B cell (primary cell): ENCODE measurements at regions not wholly inside any gene's neighbourhood (a gene's known extent, or its start where the extent isn't known, plus 50 kb on each side); places are given as distances from the start of the nearest gene placed in this dataset.

Experiments
- ATAC-seq: fragments of 200-7000 bp; cut with Tn5 transposase; one replicate; pipeline ENCODE4 v1.10.0; 2021; ENCODE audit warnings: low read depth, mild to moderate bottlenecking, moderate number of reproducible peaks, moderate library complexity
- CTCF ChIA-PET: fragments of 350-600 bp; sonication (Branson Sonifier 250); formaldehyde crosslinking; loops from one replicate; lab custom pipeline; 2021; ENCODE audit warnings: antibody characterized with exemption, inconsistent platforms; lab: Charles Lee
- POLR2A ChIA-PET: fragments of 350-600 bp; sonication (Branson Sonifier 250); formaldehyde crosslinking; loops from one replicate; lab custom pipeline; 2021; ENCODE audit warnings: antibody characterized with exemption; lab: Charles Lee
- DNase-seq: peaks from one replicate; pipeline ENCODE4 v3.0.0; 2013
- H2AFZ ChIP-seq: 2 replicates; pipeline ENCODE4 v1.6.1; 2012; ENCODE audit warnings: mild to moderate bottlenecking, low read depth, low read length; ENCODE audit not compliant: insufficient read depth, poor library complexity, severe bottlenecking
- H3K27ac ChIP-seq, 2 donors: 1 replicate in 1 of 2; 2 replicates in 1 of 2; pipeline ENCODE4 v1.5.1; 2012 to 2013; ENCODE audit warnings: low read length in 2 of 2, mild to moderate bottlenecking in 2 of 2, moderate library complexity in 1 of 2
- H3K27me3 ChIP-seq, 4 experiments: fragments of 200-600 bp in 1 of 4; sonication (generic) in 1 of 4; replicated peaks in 1 of 4; 1 replicate in 2 of 4; 2 replicates in 2 of 4; pipeline versions ENCODE4 v1.6.1 to v1.7.0; 2013 to 2016; ENCODE audit warnings: low read length in 3 of 4, mild to moderate bottlenecking in 2 of 4, mixed read lengths in 1 of 4, moderate library complexity in 1 of 4; ENCODE audit not compliant: insufficient read depth in 4 of 4, control insufficient read depth in 3 of 4; ENCODE audit errors: control extremely low read depth in 1 of 4
- H3K36me3 ChIP-seq, 2 experiments: replicated peaks in 1 of 2; 1 replicate in 1 of 2; 2 replicates in 1 of 2; pipeline versions ENCODE4 v1.6.1 to v1.7.1; 2013; ENCODE audit warnings: low read length in 1 of 2; ENCODE audit not compliant: insufficient read depth in 2 of 2, control insufficient read depth in 1 of 2; ENCODE audit errors: control extremely low read depth in 1 of 2, extremely low read depth in 1 of 2
- H3K4me1 ChIP-seq, 2 donors: fragments of 200-600 bp in 1 of 2; sonication (generic) in 1 of 2; 1 replicate in 1 of 2; 2 replicates in 1 of 2; pipeline versions ENCODE4 v1.5.1 to v1.6.1; 2013 to 2017; ENCODE audit warnings: low read length in 2 of 2; ENCODE audit not compliant: control insufficient read depth in 2 of 2, insufficient read depth in 2 of 2
- H3K4me2 ChIP-seq: replicated peaks from 2 replicates; pipeline ENCODE3; 2012; ENCODE audit warnings: mild to moderate bottlenecking, low read depth, low read length; ENCODE audit not compliant: poor library complexity, severe bottlenecking
- H3K4me3 ChIP-seq, 5 experiments: fragments of 200-600 bp in 1 of 5; sonication (generic) in 1 of 5; 1 replicate in 3 of 5; 2 replicates in 2 of 5; pipeline versions ENCODE4 v1.5.1 to v1.7.0; 2011 to 2016; ENCODE audit warnings: low read length in 4 of 5, mild to moderate bottlenecking in 4 of 5, low read depth in 2 of 5, control low read depth in 1 of 5, moderate library complexity in 1 of 5; ENCODE audit not compliant: insufficient read depth in 1 of 5; ENCODE audit errors: control extremely low read depth in 1 of 5, extremely low read depth in 1 of 5
- H3K79me2 ChIP-seq: fragments of 200-600 bp; sonication (generic); one replicate; pipeline ENCODE4 v1.6.0; 2016; ENCODE audit warnings: low read length; ENCODE audit not compliant: control insufficient read depth, insufficient read depth
- H3K9ac ChIP-seq: fragments of 200-600 bp; sonication (generic); 2 replicates; pipeline ENCODE4 v1.6.1; 2017; ENCODE audit warnings: mild to moderate bottlenecking, low read length, moderate library complexity
- H3K9me3 ChIP-seq, 3 donors: one replicate each; pipeline versions ENCODE4 v1.6.1 to v1.7.1; 2013; ENCODE audit warnings: low read length in 2 of 3; ENCODE audit not compliant: control insufficient read depth in 2 of 3, insufficient read depth in 1 of 3; ENCODE audit errors: control extremely low read depth in 1 of 3
- H4K20me1 ChIP-seq: 2 replicates; pipeline ENCODE4 v1.6.0; 2012; ENCODE audit warnings: mild to moderate bottlenecking, low read length; ENCODE audit not compliant: insufficient read depth, control insufficient read depth, poor library complexity, severe bottlenecking
- H3K27ac Mint-ChIP-seq: one replicate; pipeline ENCODE4 v1.8.0; 2021; ENCODE audit warnings: mixed read lengths
- H3K27me3 Mint-ChIP-seq: one replicate; pipeline ENCODE4 v1.8.0; 2021; ENCODE audit warnings: mixed read lengths
- H3K4me1 Mint-ChIP-seq: one replicate; pipeline ENCODE4 v1.8.0; 2021; ENCODE audit warnings: mixed read lengths
- H3K4me3 Mint-ChIP-seq: one replicate; pipeline ENCODE4 v1.8.0; 2021; ENCODE audit warnings: mixed read lengths
- H3K9me3 Mint-ChIP-seq: one replicate; pipeline ENCODE4 v1.8.0; 2022; ENCODE audit warnings: mixed read lengths; ENCODE audit not compliant: insufficient read depth
- CTCF ChIP-seq: fragments of 200-600 bp; IDR thresholded peaks from one replicate; pipeline ENCODE4 v1.8.0; 2022; ENCODE audit warnings: antibody characterized with exemption, mild to moderate bottlenecking
- EZH2 ChIP-seq: IDR thresholded peaks from 2 replicates; pipeline ENCODE4 v1.6.1; 2012; ENCODE audit warnings: borderline replicate concordance, low read depth, mild to moderate bottlenecking, moderate library complexity, low read length; ENCODE audit not compliant: insufficient read depth, poor library complexity, severe bottlenecking
- WGBS: methylation state at CpG from one replicate; pipeline ENCODE4 v1.1.5; 2013; ENCODE audit warnings: missing lambda C conversion rate; ENCODE audit not compliant: insufficient coverage; 5-methylcytosine and 5-hydroxymethylcytosine counted together
- intact Hi-C: fragments of 100-400 bp; cut with micrococcal nuclease; formaldehyde crosslinking; loops from one replicate; pipeline ENCODE4 v1.10.0; 2022

DNA sequence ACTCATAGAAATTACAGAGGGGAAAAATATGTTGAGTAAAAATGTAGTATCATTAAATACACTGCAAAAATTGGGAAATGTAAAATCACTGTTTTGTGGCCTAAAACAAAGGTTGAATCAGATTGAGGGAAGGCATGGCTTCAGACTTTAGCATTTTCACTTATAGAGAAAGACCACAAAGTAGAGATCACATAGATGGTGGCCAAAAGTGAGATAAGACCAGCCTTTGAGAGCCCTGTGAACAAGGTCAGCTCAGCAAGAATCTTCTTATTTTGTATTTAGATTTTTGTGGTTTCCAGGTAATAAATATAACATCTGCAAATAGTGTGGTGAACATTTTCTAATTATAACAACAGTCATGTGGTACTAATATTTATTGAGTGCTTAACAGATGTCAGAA is 544.8 kb upstream of the DPPA4 start:
- Mint-ChIP-seq H3K27ac (no peak overlapping the region), H3K4me1 (no peaks in the 10 kb centered on the region), H3K27me3 (no peaks in the 10 kb centered on the region), H3K4me3 (no peak overlapping the region), H3K9me3 (peaks cover 5% of the 10 kb centered on the region)
- CTCF ChIA-PET: no interaction called here
- Histone ChIP-seq H3K9ac (no peak overlapping the region), H4K20me1 (no peaks in the 10 kb centered on the region), H3K27ac (no peak overlapping the region), H3K79me2 (no peaks in the 10 kb centered on the region), H3K4me3 (no peak overlapping the region), H3K9me3 (peaks cover 0 to 6% (median 0%) of the 10 kb centered on the region in 3 donors), H3K4me1 (no peaks in the 10 kb centered on the region), H2AFZ (no peak overlapping the region), H3K36me3 (no peaks in the 10 kb centered on the region), H3K4me2 (no peak overlapping the region), H3K27me3 (no peaks in the 10 kb centered on the region)
- TF ChIP-seq EZH2 (no peak), CTCF (no peak)
- ATAC-seq (no peak), DNase-seq (no peak)
- POLR2A ChIA-PET: no interaction called here
- intact Hi-C loops: no loop called here

GRCh38 chr3:109887293-109887692 is 549.9 kb upstream of the DPPA4 start:
- no peak overlapping the region for H3K4me3 Mint-ChIP-seq
- Histone ChIP-seq H3K27me3 (no peaks in the 10 kb centered on the region), H4K20me1 (no peaks in the 10 kb centered on the region), H3K79me2 (no peaks in the 10 kb centered on the region), H2AFZ (no peak overlapping the region), H3K9ac (no peak overlapping the region), H3K4me1 (no peaks in the 10 kb centered on the region), H3K36me3 (no peaks in the 10 kb centered on the region), H3K4me2 (no peak overlapping the region), H3K27ac (no peak overlapping the region), H3K4me3 (no peak overlapping the region), H3K9me3 (peaks cover 0 to 6% (median 0%) of the 10 kb centered on the region in 3 donors)
- H3K4me1 Mint-ChIP-seq: no peaks in the 10 kb centered on the region
- H3K9me3 Mint-ChIP-seq: peaks cover 5% of the 10 kb centered on the region
- ChIA-PET CTCF (no interaction called here), POLR2A (no interaction called here)
- WGBS: 60% methylated on average over 1 of the region's 2 CpGs
- no peak overlapping the region for H3K27ac Mint-ChIP-seq
- no peak for ATAC-seq
- intact Hi-C loops: no loop called here
- DNase-seq: no peak
- TF ChIP-seq EZH2 (no peak), CTCF (no peak)
- no peaks in the 10 kb centered on the region for H3K27me3 Mint-ChIP-seq
